CD4-positive, alpha-beta T cell treated with Interleukin-4 for 1 hour (primary cell): ENCODE measurements at regions not wholly inside any gene's neighbourhood (a gene's known extent, or its start where the extent isn't known, plus 50 kb on each side); places are given as distances from the start of the nearest gene placed in this dataset.

ENCODE experiments used
- DNase-seq, 2 donors: peaks; one replicate each; pipeline ENCODE4 v3.0.0-alpha.2; 2020 to 2022

GRCh38 chr18:77865853-77866252 lies 616.2 kb downstream of the GALR1 start:
- no peak for DNase-seq

- DNase-seq = no peak
Observed at GRCh38 chr18:77866351-77866750, 616.7 kb downstream of the GALR1 start.

GRCh38 chr18:77870199-77870598 lies 620.6 kb downstream of the GALR1 start:
- no peak for DNase-seq

- no peak for DNase-seq
Observed at GRCh38 chr18:77870894-77871293, 621.2 kb downstream of the GALR1 start.

- no peak for DNase-seq
Observed at GRCh38 chr18:77872166-77872565, 622.5 kb downstream of the GALR1 start.

- DNase-seq = no peak
Observed at GRCh38 chr18:77876319-77876865, 626.7 kb downstream of the GALR1 start.

- no peak for DNase-seq
Observed at GRCh38 chr18:77879829-77880228, 630.2 kb downstream of the GALR1 start.

- no peak for DNase-seq
Observed at GRCh38 chr18:77884454-77884853, 634.8 kb downstream of the GALR1 start.

- DNase-seq = no peak
Observed at GRCh38 chr18:77894060-77894459, 644.4 kb downstream of the GALR1 start.

GRCh38 chr18:77895250-77895649 lies 645.6 kb downstream of the GALR1 start:
- no peak for DNase-seq

- no peak for DNase-seq
Observed at GRCh38 chr18:77896586-77897252, 647.1 kb downstream of the GALR1 start.

GRCh38 chr18:77897606-77898005 lies 648.0 kb downstream of the GALR1 start:
- DNase-seq = no peak

- peak; percentile 36 to 54 for DNase-seq
Observed at GRCh38 chr18:77899972-77900754, 650.5 kb downstream of the GALR1 start.

GRCh38 chr18:77905011-77905410 lies 655.4 kb downstream of the GALR1 start:
- no peak for DNase-seq

GRCh38 chr18:77905449-77906055 lies 655.9 kb downstream of the GALR1 start:
- DNase-seq = no peak

- no peak for DNase-seq
Observed at GRCh38 chr18:77906103-77906892, 656.6 kb downstream of the GALR1 start.

- DNase-seq = no peak
Observed at GRCh38 chr18:77910347-77910746, 660.7 kb downstream of the GALR1 start.

GRCh38 chr18:77911971-77912605 lies 662.4 kb downstream of the GALR1 start:
- DNase-seq = no peak

- DNase-seq = no peak
Observed at GRCh38 chr18:77918730-77919129, 669.1 kb downstream of the GALR1 start.

- no peak for DNase-seq
Observed at GRCh38 chr18:77919923-77920322, 670.3 kb downstream of the GALR1 start.

- no peak for DNase-seq
Observed at GRCh38 chr18:77935342-77935741, 685.7 kb downstream of the GALR1 start.

GRCh38 chr18:77940566-77940965 lies 690.9 kb downstream of the GALR1 start:
- DNase-seq = no peak
